Activated CD8-positive, alpha-beta memory T cell treated with anti-CD3 and anti-CD28 coated beads, Interleukin-2, amount 10 ng/mL, durations not matched to agents 7 days and 5 days (primary cell): ENCODE measurements at regions not wholly inside any gene's neighbourhood (a gene's known extent, or its start where the extent isn't known, plus 50 kb on each side); places are given as distances from the start of the nearest gene placed in this dataset.

ENCODE experiments used
- ATAC-seq: fragments of 150-1000 bp; cut with Tn5 transposase; one replicate; pipeline ENCODE4 v1.10.0; 2021; ENCODE audit warnings: moderate library complexity
- CTCF ChIA-PET: fragments of 350-600 bp; sonication (Branson Sonifier 250); formaldehyde crosslinking; loops from one replicate; lab custom pipeline; 2021; ENCODE audit warnings: antibody characterized with exemption; lab: Charles Lee
- DNase-seq: peaks from one replicate; pipeline ENCODE4 v3.0.0-alpha.2; 2020
- H3K27ac Mint-ChIP-seq: one replicate; pipeline ENCODE4 v1.8.0; 2021; ENCODE audit warnings: mild to moderate bottlenecking, mixed read lengths
- H3K27me3 Mint-ChIP-seq: one replicate; pipeline ENCODE4 v1.8.0; 2021; ENCODE audit warnings: mixed read lengths
- H3K36me3 Mint-ChIP-seq: one replicate; pipeline ENCODE4 v1.8.0; 2021; ENCODE audit warnings: mild to moderate bottlenecking, mixed read lengths
- H3K4me1 Mint-ChIP-seq: one replicate; pipeline ENCODE4 v1.8.0; 2021; ENCODE audit warnings: mixed read lengths
- H3K4me3 Mint-ChIP-seq: one replicate; pipeline ENCODE4 v1.8.0; 2021; ENCODE audit warnings: mild to moderate bottlenecking, moderate library complexity, mixed read lengths
- H3K9me3 Mint-ChIP-seq: one replicate; pipeline ENCODE4 v1.8.0; 2022; ENCODE audit warnings: low read depth, mixed read lengths

GRCh38 chr3:8136553-8136952, 365.1 kb upstream of the LMCD1 start:
- H3K27me3 Mint-ChIP-seq, result no peaks in the 10 kb centered on the region
- ATAC-seq (no peak), DNase-seq (no peak)
- H3K4me1 Mint-ChIP-seq, result no peaks in the 10 kb centered on the region
- H3K9me3 Mint-ChIP-seq, result no peaks in the 10 kb centered on the region
- no peaks in the 10 kb centered on the region for H3K36me3 Mint-ChIP-seq
- CTCF ChIA-PET, result no interaction called here
- H3K27ac Mint-ChIP-seq, result no peak overlapping the region
- H3K4me3 Mint-ChIP-seq, result no peak overlapping the region

GRCh38 chr3:8143186-8143585, 358.4 kb upstream of the LMCD1 start:
- H3K4me3 Mint-ChIP-seq, result no peak overlapping the region
- no peak for DNase-seq
- H3K4me1 Mint-ChIP-seq, result no peaks in the 10 kb centered on the region
- no peaks in the 10 kb centered on the region for H3K36me3 Mint-ChIP-seq
- no peak overlapping the region for H3K27ac Mint-ChIP-seq
- no peaks in the 10 kb centered on the region for H3K27me3 Mint-ChIP-seq
- no peak for ATAC-seq
- CTCF ChIA-PET, result no interaction called here
- H3K9me3 Mint-ChIP-seq, result no peaks in the 10 kb centered on the region

GRCh38 chr3:8145661-8146060, 356.0 kb upstream of the LMCD1 start:
- H3K4me1 Mint-ChIP-seq, result no peaks in the 10 kb centered on the region
- no peak overlapping the region for H3K27ac Mint-ChIP-seq
- DNase-seq (no peak), ATAC-seq (no peak)
- H3K4me3 Mint-ChIP-seq, result no peak overlapping the region
- no peaks in the 10 kb centered on the region for H3K9me3 Mint-ChIP-seq
- no peaks in the 10 kb centered on the region for H3K27me3 Mint-ChIP-seq
- H3K36me3 Mint-ChIP-seq, result no peaks in the 10 kb centered on the region
- CTCF ChIA-PET, result no interaction called here

GRCh38 chr3:8147711-8148110, 353.9 kb upstream of the LMCD1 start:
- no peak for ATAC-seq
- no peaks in the 10 kb centered on the region for H3K4me1 Mint-ChIP-seq
- CTCF ChIA-PET, result no interaction called here

GRCh38 chr3:8152821-8153418, 348.7 kb upstream of the LMCD1 start:
- ATAC-seq, result no peak
- Mint-ChIP-seq H3K27ac (no peak overlapping the region), H3K4me1 (no peaks in the 10 kb centered on the region), H3K9me3 (peaks cover 2% of the 10 kb centered on the region), H3K27me3 (no peaks in the 10 kb centered on the region), H3K4me3 (no peak overlapping the region), H3K36me3 (no peaks in the 10 kb centered on the region)
- CTCF ChIA-PET, result no interaction called here
- no peak for DNase-seq

More at GRCh38 chr3:8147711-8148110, 353.9 kb upstream of the LMCD1 start:
- Mint-ChIP-seq H3K9me3 (no peaks in the 10 kb centered on the region), H3K27me3 (no peaks in the 10 kb centered on the region), H3K4me3 (no peak overlapping the region), H3K36me3 (no peaks in the 10 kb centered on the region), H3K27ac (no peak overlapping the region)
- no peak for DNase-seq

GRCh38 chr3:8153800-8154199, 347.8 kb upstream of the LMCD1 start:
- no peak for DNase-seq
- H3K36me3 Mint-ChIP-seq, result no peaks in the 10 kb centered on the region
- no peaks in the 10 kb centered on the region for H3K27me3 Mint-ChIP-seq
- H3K9me3 Mint-ChIP-seq, result peaks cover 2% of the 10 kb centered on the region
- no peak overlapping the region for H3K27ac Mint-ChIP-seq
- ATAC-seq, result no peak
- H3K4me1 Mint-ChIP-seq, result no peaks in the 10 kb centered on the region
- no peak overlapping the region for H3K4me3 Mint-ChIP-seq
- CTCF ChIA-PET, result no interaction called here

- no peak overlapping the region for H3K27ac Mint-ChIP-seq
- ATAC-seq, result no peak
- no peaks in the 10 kb centered on the region for H3K27me3 Mint-ChIP-seq
- no peak overlapping the region for H3K4me3 Mint-ChIP-seq
- CTCF ChIA-PET, result no interaction called here
- H3K4me1 Mint-ChIP-seq, result no peaks in the 10 kb centered on the region
- no peaks in the 10 kb centered on the region for H3K36me3 Mint-ChIP-seq
- H3K9me3 Mint-ChIP-seq, result peaks cover 2% of the 10 kb centered on the region
- DNase-seq, result no peak
These were observed 347.0 kb upstream of the LMCD1 start for GRCh38 chr3:8154617-8155016.

- ATAC-seq, result no peak
These were observed 345.5 kb upstream of the LMCD1 start for GRCh38 chr3:8156138-8156537.

GRCh38 chr3:8156831-8157230, 344.8 kb upstream of the LMCD1 start:
- Mint-ChIP-seq H3K27ac (no peak overlapping the region), H3K4me3 (no peak overlapping the region), H3K9me3 (peaks cover 2% of the 10 kb centered on the region), H3K4me1 (no peaks in the 10 kb centered on the region), H3K27me3 (no peaks in the 10 kb centered on the region), H3K36me3 (no peaks in the 10 kb centered on the region)
- DNase-seq (no peak), ATAC-seq (no peak)
- CTCF ChIA-PET, result no interaction called here

More at GRCh38 chr3:8156138-8156537, 345.5 kb upstream of the LMCD1 start:
- no peak for DNase-seq
- no peak overlapping the region for H3K4me3 Mint-ChIP-seq
- H3K27me3 Mint-ChIP-seq, result no peaks in the 10 kb centered on the region
- no peak overlapping the region for H3K27ac Mint-ChIP-seq
- H3K4me1 Mint-ChIP-seq, result no peaks in the 10 kb centered on the region
- CTCF ChIA-PET, result no interaction called here
- no peaks in the 10 kb centered on the region for H3K36me3 Mint-ChIP-seq
- H3K9me3 Mint-ChIP-seq, result peaks cover 2% of the 10 kb centered on the region

GRCh38 chr3:8157640-8158039, 344.0 kb upstream of the LMCD1 start:
- Mint-ChIP-seq H3K27me3 (no peaks in the 10 kb centered on the region), H3K36me3 (no peaks in the 10 kb centered on the region), H3K4me3 (no peak overlapping the region), H3K9me3 (peaks cover 2% of the 10 kb centered on the region), H3K27ac (no peak overlapping the region), H3K4me1 (no peaks in the 10 kb centered on the region)
- CTCF ChIA-PET, result no interaction called here
- ATAC-seq (no peak), DNase-seq (no peak)

- Mint-ChIP-seq H3K27ac (no peak overlapping the region), H3K4me1 (no peaks in the 10 kb centered on the region), H3K4me3 (no peak overlapping the region), H3K36me3 (no peaks in the 10 kb centered on the region), H3K9me3 (no peaks in the 10 kb centered on the region), H3K27me3 (no peaks in the 10 kb centered on the region)
- no peak for ATAC-seq
- CTCF ChIA-PET, result no interaction called here
- no peak for DNase-seq
These were observed 337.5 kb upstream of the LMCD1 start for GRCh38 chr3:8164145-8164544.

GRCh38 chr3:8166014-8166413, 335.6 kb upstream of the LMCD1 start:
- CTCF ChIA-PET, result no interaction called here
- Mint-ChIP-seq H3K9me3 (peaks cover 2% of the 10 kb centered on the region), H3K27ac (no peak overlapping the region), H3K4me1 (no peaks in the 10 kb centered on the region), H3K36me3 (no peaks in the 10 kb centered on the region), H3K4me3 (no peak overlapping the region), H3K27me3 (no peaks in the 10 kb centered on the region)
- no peak for ATAC-seq
- DNase-seq, result no peak

GRCh38 chr3:8170971-8171508, 330.6 kb upstream of the LMCD1 start:
- CTCF ChIA-PET, result no interaction called here
- Mint-ChIP-seq H3K4me3 (no peak overlapping the region), H3K36me3 (no peaks in the 10 kb centered on the region), H3K27me3 (no peaks in the 10 kb centered on the region), H3K9me3 (peaks cover 2% of the 10 kb centered on the region), H3K4me1 (no peaks in the 10 kb centered on the region), H3K27ac (no peak overlapping the region)
- ATAC-seq (no peak), DNase-seq (no peak)

- no peaks in the 10 kb centered on the region for H3K36me3 Mint-ChIP-seq
- DNase-seq (no peak), ATAC-seq (no peak)
- no peaks in the 10 kb centered on the region for H3K4me1 Mint-ChIP-seq
- CTCF ChIA-PET, result interaction anchor here (1.4 kb wide), 1 partner anchor 490 kb away, joined by 3 read pairs; no protein-coding TSS in a partner anchor
- no peaks in the 10 kb centered on the region for H3K27me3 Mint-ChIP-seq
- H3K4me3 Mint-ChIP-seq, result no peak overlapping the region
- H3K27ac Mint-ChIP-seq, result no peak overlapping the region
- H3K9me3 Mint-ChIP-seq, result peaks cover 2% of the 10 kb centered on the region
These were observed 327.7 kb upstream of the LMCD1 start for GRCh38 chr3:8173892-8174291.
